ENCODE measurements at regions not wholly inside any gene's neighbourhood (a gene's known extent, or its start where the extent isn't known, plus 50 kb on each side); places are given as distances from the start of the nearest gene placed in this dataset.
"Not testable (repeated sequence)": the region's sequence is repeated elsewhere in the genome, so short reads cannot be mapped to it uniquely, and the experiment has no call there.

DNA sequence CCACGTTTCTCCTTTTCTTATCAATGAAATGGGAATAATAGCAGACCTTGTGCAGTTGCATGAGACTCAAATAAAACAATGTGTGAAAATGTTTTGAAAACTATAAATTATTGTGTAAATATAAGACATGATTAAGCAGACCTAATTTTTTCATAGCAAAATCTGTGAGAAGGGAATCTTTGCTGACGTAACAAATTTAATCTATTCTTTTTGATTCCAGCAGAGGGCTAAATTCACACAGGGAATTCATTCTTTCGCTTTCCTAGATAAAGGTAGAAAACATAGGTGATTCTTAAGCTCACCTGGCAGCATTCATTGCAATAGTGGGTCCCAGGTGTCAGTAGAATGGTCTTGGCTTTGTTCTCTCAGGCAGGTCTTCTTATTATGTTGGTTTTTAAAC lies 450.0 kb upstream of the GCFC2 start:
- Histone ChIP-seq H3K36me3 (ENCODE audit: control insufficient read depth, insufficient read depth, low read length) (no peaks in the 10 kb centered on the region), H3K27me3 (ENCODE audit: control insufficient read depth, insufficient read depth, low read length) (no peaks in the 10 kb centered on the region), H3K4me1 (ENCODE audit: control insufficient read depth, insufficient read depth, low read length) (no peaks in the 10 kb centered on the region), H3K9ac (ENCODE audit: low read depth, low read length) (no peak overlapping the region), H3K9me3 (ENCODE audit: control insufficient read depth, insufficient read depth, low read length) (no peaks in the 10 kb centered on the region), H3K4me3 (ENCODE audit: low read depth, low read length) (no peak overlapping the region)

DNA sequence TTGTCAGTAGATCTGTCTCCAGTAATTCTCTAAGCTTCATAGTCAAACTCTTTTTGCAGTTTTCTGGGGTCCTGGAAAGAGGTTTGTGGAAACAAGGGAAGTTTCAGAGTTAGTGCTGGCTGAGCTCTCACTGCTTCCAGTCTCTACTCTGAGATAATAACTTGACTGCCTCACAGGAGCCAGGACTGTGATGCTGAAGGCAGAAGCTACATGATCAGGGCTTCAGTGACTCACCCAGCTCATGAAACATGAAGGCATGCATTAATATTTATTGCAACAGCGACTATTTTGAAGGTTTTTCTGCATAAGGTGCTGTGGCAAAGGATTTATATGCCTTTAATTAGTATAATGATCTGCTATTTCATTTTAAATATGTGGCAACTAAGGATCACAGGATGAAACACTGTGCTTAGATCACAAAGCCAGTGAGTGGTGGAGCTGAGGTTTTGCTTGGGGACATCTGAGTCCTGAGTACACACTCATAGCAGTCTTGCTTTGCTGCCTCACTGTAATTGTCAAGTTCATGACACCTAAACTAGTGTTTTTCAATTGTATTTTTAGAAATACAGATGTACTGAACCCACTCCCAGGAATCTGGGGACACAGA lies 448.4 kb upstream of the GCFC2 start:
- Histone ChIP-seq H3K9me3 (ENCODE audit: control insufficient read depth, insufficient read depth, low read length) (no peaks in the 10 kb centered on the region), H3K36me3 (ENCODE audit: control insufficient read depth, insufficient read depth, low read length) (no peaks in the 10 kb centered on the region), H3K4me1 (ENCODE audit: control insufficient read depth, insufficient read depth, low read length) (no peaks in the 10 kb centered on the region)

GRCh38 chr2:76157531-76157930 lies 446.8 kb upstream of the GCFC2 start:
- no peaks in the 10 kb centered on the region for H3K36me3 ChIP-seq (ENCODE audit: control insufficient read depth, insufficient read depth, low read length)
- no peak overlapping the region for H3K9ac ChIP-seq (ENCODE audit: low read depth, low read length)
- H3K4me3 ChIP-seq (ENCODE audit: low read depth, low read length): no peak overlapping the region
- no peaks in the 10 kb centered on the region for H3K4me1 ChIP-seq (ENCODE audit: control insufficient read depth, insufficient read depth, low read length)
- H3K27me3 ChIP-seq (ENCODE audit: control insufficient read depth, insufficient read depth, low read length): no peaks in the 10 kb centered on the region
- H3K9me3 ChIP-seq (ENCODE audit: control insufficient read depth, insufficient read depth, low read length): no peaks in the 10 kb centered on the region

More for the DNA sequence above, 448.4 kb upstream of the GCFC2 start:
- Histone ChIP-seq H3K4me3 (ENCODE audit: low read depth, low read length) (no peak overlapping the region), H3K27me3 (ENCODE audit: control insufficient read depth, insufficient read depth, low read length) (no peaks in the 10 kb centered on the region), H3K9ac (ENCODE audit: low read depth, low read length) (no peak overlapping the region)

- no peak overlapping the region for H3K4me3 ChIP-seq (ENCODE audit: low read depth, low read length)
- H3K36me3 ChIP-seq (ENCODE audit: control insufficient read depth, insufficient read depth, low read length): no peaks in the 10 kb centered on the region
- no peaks in the 10 kb centered on the region for H3K27me3 ChIP-seq (ENCODE audit: control insufficient read depth, insufficient read depth, low read length)
- H3K9ac ChIP-seq (ENCODE audit: low read depth, low read length): no peak overlapping the region
- H3K9me3 ChIP-seq (ENCODE audit: control insufficient read depth, insufficient read depth, low read length): no peaks in the 10 kb centered on the region
- H3K4me1 ChIP-seq (ENCODE audit: control insufficient read depth, insufficient read depth, low read length): no peaks in the 10 kb centered on the region
These were observed 444.3 kb upstream of the GCFC2 start for GRCh38 chr2:76154981-76155380.

DNA sequence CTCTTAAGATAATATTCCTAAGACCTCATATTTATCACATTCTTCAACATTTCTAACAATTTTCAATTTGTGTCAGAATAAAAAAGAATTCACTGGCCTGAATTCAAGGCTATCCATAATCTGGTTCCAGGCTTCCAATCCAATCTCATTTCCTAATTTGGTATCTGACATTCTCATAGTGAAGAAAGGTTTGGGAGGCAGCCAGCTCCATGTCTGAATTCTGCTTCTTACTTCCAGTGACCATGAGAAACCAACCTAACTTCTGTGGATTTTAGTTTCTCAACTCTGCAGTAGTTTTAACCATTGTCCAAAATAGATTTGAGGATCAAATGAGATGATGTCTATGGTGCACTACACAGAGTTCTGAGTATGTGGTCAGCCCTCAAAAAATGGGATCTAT lies 439.1 kb upstream of the GCFC2 start:
- no peak overlapping the region for H3K4me3 ChIP-seq (ENCODE audit: low read depth, low read length)
- H3K4me1 ChIP-seq (ENCODE audit: control insufficient read depth, insufficient read depth, low read length): no peaks in the 10 kb centered on the region
- H3K9ac ChIP-seq (ENCODE audit: low read depth, low read length): no peak overlapping the region
- H3K9me3 ChIP-seq (ENCODE audit: control insufficient read depth, insufficient read depth, low read length): no peaks in the 10 kb centered on the region
- no peaks in the 10 kb centered on the region for H3K27me3 ChIP-seq (ENCODE audit: control insufficient read depth, insufficient read depth, low read length)
- H3K36me3 ChIP-seq (ENCODE audit: control insufficient read depth, insufficient read depth, low read length): no peaks in the 10 kb centered on the region

DNA sequence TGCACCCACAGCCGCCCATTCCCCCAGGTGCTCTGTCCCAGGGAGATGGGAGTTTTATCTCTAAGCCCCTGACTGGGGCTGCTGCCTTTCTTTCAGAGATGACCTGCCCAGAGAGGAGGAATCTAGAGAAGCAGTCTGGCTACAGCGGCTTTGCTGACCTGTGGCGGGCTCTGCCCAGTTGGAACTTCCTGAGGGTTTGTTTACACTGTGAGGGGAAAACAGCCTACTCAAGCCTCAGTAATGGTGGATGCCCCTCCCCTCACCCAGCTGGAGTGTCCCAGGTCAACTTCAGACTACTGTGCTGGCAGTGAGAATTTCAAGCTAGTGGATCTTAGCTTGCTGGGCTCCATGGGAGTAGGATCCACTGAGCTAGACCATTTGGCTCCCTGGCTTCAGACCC lies 428.6 kb upstream of the GCFC2 start:
- not testable (repeated sequence) for H3K27me3 ChIP-seq (ENCODE audit: control insufficient read depth, insufficient read depth, low read length); H3K36me3 ChIP-seq (ENCODE audit: control insufficient read depth, insufficient read depth, low read length); H3K9me3 ChIP-seq (ENCODE audit: control insufficient read depth, insufficient read depth, low read length); H3K4me3 ChIP-seq (ENCODE audit: low read depth, low read length); H3K9ac ChIP-seq (ENCODE audit: low read depth, low read length); H3K4me1 ChIP-seq (ENCODE audit: control insufficient read depth, insufficient read depth, low read length)

GRCh38 chr2:76128622-76129021 lies 417.9 kb upstream of the GCFC2 start:
- no peak overlapping the region for H3K9ac ChIP-seq (ENCODE audit: low read depth, low read length)
- H3K9me3 ChIP-seq (ENCODE audit: control insufficient read depth, insufficient read depth, low read length): no peaks in the 10 kb centered on the region
- H3K27me3 ChIP-seq (ENCODE audit: control insufficient read depth, insufficient read depth, low read length): no peaks in the 10 kb centered on the region
- H3K4me3 ChIP-seq (ENCODE audit: low read depth, low read length): no peak overlapping the region
- H3K4me1 ChIP-seq (ENCODE audit: control insufficient read depth, insufficient read depth, low read length): no peaks in the 10 kb centered on the region
- no peaks in the 10 kb centered on the region for H3K36me3 ChIP-seq (ENCODE audit: control insufficient read depth, insufficient read depth, low read length)

DNA sequence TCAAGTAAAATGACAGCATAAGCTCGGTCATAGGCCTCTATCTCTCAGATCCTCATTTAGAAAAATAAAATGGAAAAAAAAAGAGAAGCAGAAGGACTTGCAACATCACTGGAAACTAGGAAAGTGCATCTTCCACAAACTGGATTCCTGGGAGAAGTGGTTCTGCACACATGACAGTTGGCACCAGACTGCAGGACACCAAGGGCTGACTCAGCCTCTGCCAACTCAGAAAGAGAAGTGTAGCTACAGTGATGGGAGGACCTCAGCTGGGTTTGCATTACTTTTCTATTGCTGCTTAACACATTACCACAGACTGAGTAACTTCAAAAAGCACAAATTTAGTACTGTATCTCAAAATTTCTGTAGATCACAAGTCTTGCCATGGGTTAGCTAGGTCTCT lies 409.5 kb upstream of the GCFC2 start:
- Histone ChIP-seq H3K36me3 (ENCODE audit: control insufficient read depth, insufficient read depth, low read length) (no peaks in the 10 kb centered on the region), H3K9ac (ENCODE audit: low read depth, low read length) (no peak overlapping the region), H3K4me3 (ENCODE audit: low read depth, low read length) (no peak overlapping the region), H3K4me1 (ENCODE audit: control insufficient read depth, insufficient read depth, low read length) (no peaks in the 10 kb centered on the region), H3K27me3 (ENCODE audit: control insufficient read depth, insufficient read depth, low read length) (no peaks in the 10 kb centered on the region), H3K9me3 (ENCODE audit: control insufficient read depth, insufficient read depth, low read length) (no peaks in the 10 kb centered on the region)

DNA sequence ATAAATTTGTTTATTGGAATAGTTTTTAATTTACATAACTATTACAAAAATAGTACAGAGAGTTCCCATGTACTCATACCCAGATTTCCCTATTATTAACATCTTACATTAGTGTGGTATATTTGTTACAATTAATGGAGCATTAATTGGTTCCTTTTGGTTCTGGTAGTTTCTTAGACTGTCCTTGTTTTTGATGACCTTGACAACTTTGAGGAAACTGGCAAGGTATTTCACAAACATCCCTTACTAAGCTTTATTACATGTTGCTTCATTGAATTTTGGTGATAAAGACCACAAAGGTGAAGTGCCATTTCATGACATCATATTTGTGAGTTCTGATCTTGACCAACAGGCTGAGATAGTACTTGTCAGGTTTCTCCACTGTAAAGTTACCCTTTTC lies 379.0 kb upstream of the GCFC2 start:
- Histone ChIP-seq H3K4me3 (ENCODE audit: low read depth, low read length) (no peak overlapping the region), H3K9me3 (ENCODE audit: control insufficient read depth, insufficient read depth, low read length) (no peaks in the 10 kb centered on the region), H3K27me3 (ENCODE audit: control insufficient read depth, insufficient read depth, low read length) (no peaks in the 10 kb centered on the region), H3K4me1 (ENCODE audit: control insufficient read depth, insufficient read depth, low read length) (no peaks in the 10 kb centered on the region), H3K9ac (ENCODE audit: low read depth, low read length) (no peak overlapping the region), H3K36me3 (ENCODE audit: control insufficient read depth, insufficient read depth, low read length) (no peaks in the 10 kb centered on the region)

GRCh38 chr2:76083248-76083647 lies 372.5 kb upstream of the GCFC2 start:
- Histone ChIP-seq H3K9me3 (ENCODE audit: control insufficient read depth, insufficient read depth, low read length) (no peaks in the 10 kb centered on the region), H3K9ac (ENCODE audit: low read depth, low read length) (no peak overlapping the region), H3K27me3 (ENCODE audit: control insufficient read depth, insufficient read depth, low read length) (no peaks in the 10 kb centered on the region), H3K4me1 (ENCODE audit: control insufficient read depth, insufficient read depth, low read length) (peaks cover 5% of the 10 kb centered on the region), H3K4me3 (ENCODE audit: low read depth, low read length) (no peak overlapping the region), H3K36me3 (ENCODE audit: control insufficient read depth, insufficient read depth, low read length) (no peaks in the 10 kb centered on the region)

DNA sequence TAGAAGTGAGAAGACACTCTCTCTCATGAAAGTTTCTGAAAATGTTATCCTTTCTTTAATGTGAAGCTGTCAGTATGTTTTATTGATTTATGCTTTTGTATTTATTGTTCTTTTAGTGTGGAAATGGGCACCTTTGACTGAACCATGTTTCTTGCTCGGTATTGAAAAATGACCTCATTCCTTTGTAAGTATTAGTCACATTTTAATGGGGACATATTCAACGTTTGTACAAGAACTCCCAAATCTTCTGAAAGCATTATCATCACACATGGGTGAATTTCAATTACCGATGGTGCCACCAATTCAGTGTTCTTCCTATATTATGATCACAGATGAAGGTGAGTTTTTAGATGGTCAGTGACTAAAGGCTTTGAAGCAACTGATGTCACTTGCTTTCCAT lies 371.8 kb upstream of the GCFC2 start:
- no peak overlapping the region for H3K4me3 ChIP-seq (ENCODE audit: low read depth, low read length)
- no peak overlapping the region for H3K9ac ChIP-seq (ENCODE audit: low read depth, low read length)
- H3K27me3 ChIP-seq (ENCODE audit: control insufficient read depth, insufficient read depth, low read length): no peaks in the 10 kb centered on the region
- no peaks in the 10 kb centered on the region for H3K36me3 ChIP-seq (ENCODE audit: control insufficient read depth, insufficient read depth, low read length)
- H3K9me3 ChIP-seq (ENCODE audit: control insufficient read depth, insufficient read depth, low read length): no peaks in the 10 kb centered on the region
- H3K4me1 ChIP-seq (ENCODE audit: control insufficient read depth, insufficient read depth, low read length): peaks cover 5% of the 10 kb centered on the region

GRCh38 chr2:76080154-76080553 lies 369.4 kb upstream of the GCFC2 start:
- no peaks in the 10 kb centered on the region for H3K27me3 ChIP-seq (ENCODE audit: control insufficient read depth, insufficient read depth, low read length)
- peaks cover 5% of the 10 kb centered on the region for H3K4me1 ChIP-seq (ENCODE audit: control insufficient read depth, insufficient read depth, low read length)
- no peak overlapping the region for H3K9ac ChIP-seq (ENCODE audit: low read depth, low read length)

More at GRCh38 chr2:76080154-76080553, 369.4 kb upstream of the GCFC2 start:
- H3K4me3 ChIP-seq (ENCODE audit: low read depth, low read length): no peak overlapping the region
- no peaks in the 10 kb centered on the region for H3K36me3 ChIP-seq (ENCODE audit: control insufficient read depth, insufficient read depth, low read length)
- H3K9me3 ChIP-seq (ENCODE audit: control insufficient read depth, insufficient read depth, low read length): no peaks in the 10 kb centered on the region

Data from iPS-15b (cell line).